ENCODE measurements at regions not wholly inside any gene's neighbourhood (a gene's known extent, or its start where the extent isn't known, plus 50 kb on each side); places are given as distances from the start of the nearest gene placed in this dataset.

DNA sequence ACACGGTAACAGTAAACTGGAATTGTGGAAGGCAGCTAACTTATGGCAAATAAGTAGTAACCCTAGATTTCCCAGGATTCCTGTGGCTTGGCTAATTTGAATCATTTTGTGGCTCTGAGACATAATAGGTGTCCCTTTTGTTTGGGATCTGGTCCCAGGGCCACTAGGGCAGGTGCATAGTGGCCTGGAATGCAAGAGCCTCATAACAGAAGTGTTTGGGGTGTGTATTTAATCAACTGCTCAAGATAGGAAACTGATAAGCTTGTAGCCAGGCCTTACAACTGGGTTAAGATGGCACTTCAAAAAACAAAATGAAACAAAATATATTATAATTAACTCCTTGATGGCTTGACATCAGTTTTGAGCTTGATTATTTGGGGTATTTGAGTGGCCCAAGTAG lies 541.8 kb downstream of the ETV1 start:
- no peak for DNase-seq (ENCODE audit: low spot score)

- DNase-seq (ENCODE audit: low spot score), result no peak
These were observed 541.2 kb downstream of the ETV1 start for GRCh38 chr7:13448243-13448642.

GRCh38 chr7:13449460-13449859 lies 540.0 kb downstream of the ETV1 start:
- DNase-seq (ENCODE audit: low spot score), result no peak

DNA sequence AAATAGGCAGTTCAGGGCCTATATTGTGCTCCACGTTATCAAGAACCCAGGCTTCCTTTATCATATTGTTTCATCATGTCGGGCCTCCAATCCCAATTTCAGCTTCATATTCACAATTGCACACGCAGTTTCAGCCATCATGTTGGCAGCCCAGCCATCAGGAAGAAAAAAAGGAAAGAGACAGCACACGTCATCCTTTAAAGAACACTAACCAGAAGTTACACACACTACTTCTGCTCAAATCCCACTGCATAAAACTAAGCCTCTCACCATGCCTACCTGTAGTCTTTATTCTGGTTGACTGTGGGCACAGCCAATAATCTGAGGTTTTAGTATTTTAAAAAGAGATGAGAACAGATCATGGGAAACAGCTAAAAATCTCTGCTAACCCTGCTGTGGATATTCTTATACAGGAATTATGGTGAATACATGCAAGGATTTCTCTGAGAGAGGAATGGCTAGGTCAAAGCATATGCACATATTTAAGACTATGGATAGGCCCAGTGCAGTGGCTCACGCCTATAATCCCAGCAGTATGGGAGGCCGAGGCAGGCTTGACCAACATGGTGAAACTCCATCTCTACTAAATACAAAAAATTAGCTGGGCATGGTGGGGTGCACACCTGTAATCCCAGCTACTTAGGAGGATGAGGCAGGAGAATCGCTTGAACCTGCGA lies 534.4 kb downstream of the ETV1 start:
- DNase-seq (ENCODE audit: low spot score), result no peak

- peak; percentile 21 for DNase-seq (ENCODE audit: low spot score)
These were observed 531.7 kb downstream of the ETV1 start for GRCh38 chr7:13457790-13458189.

- DNase-seq (ENCODE audit: low spot score), result no peak
These were observed 522.5 kb downstream of the ETV1 start for GRCh38 chr7:13466874-13467547.

DNA sequence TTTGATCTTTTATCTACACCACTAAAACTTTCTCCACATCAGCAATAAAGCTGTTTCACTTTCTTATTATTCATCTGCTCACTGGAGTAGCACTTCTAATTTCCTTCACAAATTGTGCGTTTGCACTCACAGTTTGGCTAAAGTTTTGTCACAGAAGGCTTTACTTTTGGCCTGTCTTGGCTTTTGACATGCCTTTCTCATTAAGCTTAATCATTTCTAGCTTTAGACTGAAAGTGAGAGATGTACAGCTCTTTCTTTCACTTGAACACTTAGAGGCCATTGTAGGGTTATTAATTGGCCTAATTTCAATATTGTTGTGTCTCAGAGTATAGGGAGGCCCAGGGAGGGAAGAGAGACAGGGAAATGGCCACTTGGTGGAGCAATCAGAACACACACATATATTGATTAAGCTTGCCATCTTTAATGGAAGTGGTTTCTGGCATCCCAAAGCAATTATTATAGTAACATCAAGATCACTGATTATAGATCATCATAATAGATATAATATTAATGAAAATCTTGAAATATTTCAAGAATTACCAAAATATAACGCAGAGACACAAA lies 512.5 kb downstream of the ETV1 start:
- no peak for DNase-seq (ENCODE audit: low spot score)

GRCh38 chr7:13489386-13489785 lies 500.1 kb downstream of the ETV1 start:
- DNase-seq (ENCODE audit: low spot score), result no peak

DNA sequence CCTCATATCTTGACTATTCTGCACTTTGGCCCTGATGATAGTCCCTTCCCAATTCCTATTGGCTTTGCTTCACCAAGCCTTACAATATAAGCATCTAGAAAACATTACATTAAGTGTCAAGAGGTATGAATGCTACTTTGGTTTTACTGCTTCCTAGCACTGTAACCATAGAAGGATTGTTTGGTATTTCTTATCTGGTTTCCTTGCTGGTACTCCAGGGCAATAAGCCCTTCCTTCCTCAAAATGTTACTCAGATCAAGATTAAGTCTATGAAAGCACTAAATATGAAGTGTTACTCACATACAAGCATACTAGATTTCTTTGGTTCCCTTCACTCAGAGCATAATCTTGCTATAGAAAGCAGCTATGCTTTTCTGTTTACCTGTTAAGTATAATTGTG lies 492.5 kb downstream of the ETV1 start:
- DNase-seq (ENCODE audit: low spot score), result no peak

- no peak for DNase-seq (ENCODE audit: low spot score)
These were observed 480.9 kb downstream of the ETV1 start for GRCh38 chr7:13508586-13508985.

GRCh38 chr7:13518738-13519137 lies 470.7 kb downstream of the ETV1 start:
- no peak for DNase-seq (ENCODE audit: low spot score)

GRCh38 chr7:13524076-13524475 lies 465.4 kb downstream of the ETV1 start:
- DNase-seq (ENCODE audit: low spot score), result no peak

DNA sequence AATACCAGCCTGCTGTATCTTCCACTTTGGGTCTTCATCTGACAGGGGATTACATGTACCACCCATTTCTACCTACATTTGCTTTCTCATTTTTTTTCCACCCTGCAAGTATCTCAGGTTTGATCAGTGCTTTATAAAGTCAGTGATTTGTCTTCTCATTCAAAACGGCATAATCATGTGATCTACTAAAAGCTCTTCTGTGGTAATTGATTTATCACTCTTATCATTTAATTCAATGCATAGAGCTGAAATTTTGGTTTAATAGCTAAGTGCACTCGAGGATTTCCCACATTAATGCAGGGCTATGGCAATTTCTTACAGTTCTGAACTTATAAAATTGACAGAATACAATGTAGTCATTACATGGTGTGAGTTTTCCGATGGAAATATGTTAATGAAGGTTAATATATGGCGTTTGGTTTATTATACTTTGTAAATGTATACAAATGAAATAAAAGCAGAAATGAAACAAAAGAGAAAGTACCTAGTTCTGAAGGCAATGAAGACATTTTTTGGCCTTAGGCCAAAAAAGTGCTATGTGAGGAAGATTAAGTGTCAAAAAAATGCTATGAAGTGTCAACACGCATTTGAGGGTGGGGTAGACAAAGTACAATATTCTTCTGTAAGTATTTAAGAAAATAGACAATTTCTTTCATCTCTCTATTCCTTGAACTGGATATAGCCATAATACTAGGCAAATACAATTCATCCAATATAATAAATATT lies 457.3 kb downstream of the ETV1 start:
- DNase-seq (ENCODE audit: low spot score), result no peak

DNA sequence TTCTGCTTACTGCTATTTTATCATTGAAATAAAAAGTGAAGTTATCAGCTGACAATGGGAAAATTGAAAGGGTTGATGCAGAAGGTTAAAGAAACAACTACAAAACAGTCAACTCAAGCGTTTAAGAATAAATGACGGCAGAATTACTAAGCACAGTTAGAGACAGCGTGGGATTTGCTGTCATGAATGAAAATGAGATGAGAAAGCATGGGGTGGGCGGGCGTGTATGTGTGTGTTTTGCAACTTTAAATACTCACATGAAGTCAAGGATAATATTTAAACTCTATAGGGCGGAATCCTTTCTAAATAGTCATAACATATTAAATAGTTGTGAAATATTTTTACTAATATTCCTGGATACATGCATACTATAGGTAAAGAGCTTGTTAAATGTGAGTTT lies 450.8 kb downstream of the ETV1 start:
- DNase-seq (ENCODE audit: low spot score), result no peak

DNA sequence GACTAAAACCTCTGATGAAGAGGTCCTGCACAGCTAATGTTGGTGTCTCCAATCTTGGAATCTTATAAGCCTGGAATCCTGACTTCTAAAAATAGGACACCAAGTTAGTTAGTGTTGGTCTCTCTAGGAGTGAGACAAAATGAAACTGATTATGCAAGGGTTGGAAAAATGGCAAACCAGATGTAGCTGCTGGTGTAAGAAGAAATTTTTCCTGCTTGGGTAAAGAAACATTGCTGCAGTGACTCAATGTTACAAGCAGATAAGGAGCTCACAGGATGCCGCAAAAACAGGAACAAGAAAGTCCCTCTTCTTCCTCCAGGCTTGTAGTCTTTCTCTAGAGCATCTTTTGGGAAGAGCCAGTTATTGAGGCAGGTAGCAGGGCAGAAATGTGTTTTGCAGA lies 449.0 kb downstream of the ETV1 start:
- DNase-seq (ENCODE audit: low spot score), result no peak

DNA sequence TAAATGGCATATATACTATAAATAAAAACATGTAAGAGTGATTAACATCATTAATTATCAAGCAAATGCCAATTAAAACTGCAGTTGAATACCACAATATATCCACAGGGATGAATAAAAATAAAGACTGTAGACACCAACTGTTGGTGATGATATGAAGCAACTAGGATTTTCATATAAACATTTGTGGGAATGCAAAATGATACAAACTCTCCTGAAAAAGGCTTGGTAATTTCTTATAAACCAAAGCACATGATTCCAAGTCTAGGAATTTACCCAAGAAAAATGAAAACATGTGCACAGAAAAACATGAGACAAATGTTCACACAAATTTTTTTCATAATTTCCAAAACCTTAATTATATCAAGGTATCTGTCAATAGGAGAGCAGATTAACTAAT lies 448.1 kb downstream of the ETV1 start:
- DNase-seq (ENCODE audit: low spot score), result no peak

GRCh38 chr7:13542451-13542850 lies 447.0 kb downstream of the ETV1 start:
- no peak for DNase-seq (ENCODE audit: low spot score)

- no peak for DNase-seq (ENCODE audit: low spot score)
These were observed 438.0 kb downstream of the ETV1 start for GRCh38 chr7:13551503-13551902.

DNA sequence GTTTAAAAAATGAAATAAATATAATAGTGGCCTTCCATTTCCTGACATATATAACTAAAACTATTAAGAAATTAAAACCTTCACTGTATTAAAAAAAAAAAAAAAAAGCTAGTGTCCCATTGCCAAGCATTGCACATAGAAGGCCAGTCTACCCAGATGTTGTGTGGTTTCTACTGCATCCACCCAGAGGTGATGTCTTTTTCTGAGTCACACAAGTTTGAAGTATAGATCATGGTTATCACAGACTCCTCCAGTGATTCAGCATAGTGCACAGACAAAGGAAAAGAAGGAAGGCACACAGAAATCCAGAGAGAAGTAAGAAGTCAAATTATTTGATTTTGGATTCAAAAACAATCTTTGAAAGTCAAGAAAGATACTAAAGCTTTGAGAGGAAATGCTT lies 429.0 kb downstream of the ETV1 start:
- no peak for DNase-seq (ENCODE audit: low spot score)

DNA sequence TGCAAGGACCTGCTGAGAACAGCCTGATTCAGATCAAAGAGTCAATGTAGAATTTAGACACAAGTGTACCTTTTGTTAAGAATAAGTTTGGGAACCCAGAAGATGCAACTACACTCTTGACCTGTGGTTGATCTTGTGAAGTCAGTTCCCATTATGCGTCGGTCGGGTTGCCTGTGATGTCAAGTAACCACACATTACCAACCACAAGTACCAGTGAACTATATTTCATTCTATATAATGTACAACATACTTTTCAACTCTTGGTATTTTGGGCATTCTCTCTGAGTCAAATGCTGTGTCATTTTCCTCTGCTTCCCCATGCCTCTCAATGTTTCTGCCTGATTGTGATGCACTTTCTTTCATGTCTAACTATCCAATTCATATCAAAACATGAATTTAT lies 426.2 kb downstream of the ETV1 start:
- no peak for DNase-seq (ENCODE audit: low spot score)

DNA sequence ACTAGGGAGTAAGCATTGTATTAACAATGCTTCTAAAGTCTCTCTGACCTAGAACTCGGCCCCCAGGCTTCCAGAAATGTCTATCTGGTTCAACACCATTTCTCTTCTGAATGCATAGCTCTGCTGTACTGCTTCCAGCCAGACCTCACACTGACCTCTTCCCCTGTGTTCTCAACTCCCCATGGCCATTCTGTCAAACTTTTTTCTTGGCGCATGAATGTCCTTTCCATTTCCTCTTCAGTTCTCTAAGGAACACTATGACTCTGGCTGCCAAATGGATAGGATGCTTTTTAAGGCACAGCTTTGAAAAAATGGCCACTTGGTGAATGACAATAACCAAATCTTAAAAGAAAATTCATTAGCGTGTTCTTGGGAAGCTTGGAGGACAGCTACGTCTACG lies 425.8 kb downstream of the ETV1 start:
- no peak for DNase-seq (ENCODE audit: low spot score)

DNA sequence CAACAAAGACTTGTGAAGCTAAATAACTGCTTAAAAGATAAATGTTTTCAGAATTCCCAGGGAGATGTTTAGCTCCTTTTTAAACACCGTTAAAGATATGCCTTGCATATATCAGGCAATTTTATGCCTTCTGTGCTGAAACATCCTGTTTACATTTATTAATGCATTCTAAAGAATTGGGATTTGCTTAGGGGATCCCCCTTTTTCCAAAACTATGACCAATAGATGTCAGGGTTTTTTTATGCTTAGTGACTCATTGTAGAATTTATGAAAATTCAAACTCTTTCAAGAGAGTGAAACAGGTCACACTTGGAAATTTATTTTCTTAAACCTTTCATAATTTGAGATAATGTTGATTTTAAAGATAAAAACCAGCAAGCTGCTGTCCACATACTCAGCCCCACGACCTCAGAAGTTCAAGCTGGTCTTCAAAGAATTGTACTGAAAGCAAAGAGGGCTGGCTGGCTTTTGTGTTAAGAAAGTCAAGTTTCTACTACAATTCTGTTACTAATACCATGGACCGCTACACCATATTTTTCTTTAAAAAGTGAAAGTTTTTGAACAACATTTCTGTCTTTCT lies 411.8 kb downstream of the ETV1 start:
- DNase-seq (ENCODE audit: low spot score), result no peak

DNA sequence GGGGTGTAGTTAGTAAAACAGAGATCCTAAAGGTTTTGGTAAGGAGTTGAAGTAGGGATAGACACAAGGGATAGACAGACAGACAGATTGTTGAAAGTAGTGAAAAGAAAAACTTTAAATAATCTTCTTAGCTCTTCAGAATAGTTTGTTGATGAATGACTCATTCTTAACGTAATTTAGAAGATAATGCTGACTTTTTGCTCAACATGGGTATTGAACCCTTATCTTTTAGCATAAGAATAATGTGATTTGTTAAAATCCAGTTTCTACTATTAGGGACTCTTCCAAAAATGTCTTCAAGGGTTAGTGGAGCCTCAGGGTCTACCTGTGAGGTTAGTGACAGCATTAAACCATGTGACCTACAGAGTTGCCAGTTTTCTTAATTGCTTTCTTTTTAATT lies 411.2 kb downstream of the ETV1 start:
- no peak for DNase-seq (ENCODE audit: low spot score)
